ENCODE measurements at regions not wholly inside any gene's neighbourhood (a gene's known extent, or its start where the extent isn't known, plus 50 kb on each side); places are given as distances from the start of the nearest gene placed in this dataset.

DNA sequence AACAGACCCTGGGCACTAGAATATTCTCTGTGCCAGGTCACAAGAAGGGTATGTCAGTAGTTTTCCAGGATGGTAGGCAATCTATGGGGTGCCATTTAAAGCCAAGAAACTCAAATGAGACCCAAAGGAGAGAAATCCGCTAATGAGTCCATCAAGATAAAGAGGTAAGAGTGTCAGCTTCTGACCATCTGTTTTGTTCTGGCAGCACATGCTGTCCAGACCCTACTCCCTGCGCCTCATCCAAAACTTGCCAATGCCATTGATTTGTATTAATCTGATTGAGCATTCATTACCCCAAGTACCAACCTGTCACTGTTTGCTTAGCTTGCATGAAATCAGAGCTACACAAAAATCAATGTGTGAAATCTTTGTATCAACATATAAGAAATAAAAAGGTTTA is 229.0 kb downstream of the BLID start:
- TF ChIP-seq POLR2AphosphoS5 (IDR thresholded peaks at IDR 0.05; ENCODE audit: low read depth, low read length), result no peak
- no peak for TF ChIP-seq SIN3A (IDR thresholded peaks at IDR 0.05; ENCODE audit: borderline replicate concordance, insufficient read depth, low read length)
- no peak for TF ChIP-seq TAF1 (IDR thresholded peaks at IDR 0.05; ENCODE audit: borderline replicate concordance, insufficient read depth, low read length)
- no peak for TF ChIP-seq REST (IDR thresholded peaks at IDR 0.05; ENCODE audit: insufficient read depth in 1 of 2, low read depth in 2 of 2, low read length in 2 of 2)
